A673 (cell line): ENCODE measurements at regions not wholly inside any gene's neighbourhood (a gene's known extent, or its start where the extent isn't known, plus 50 kb on each side); places are given as distances from the start of the nearest gene placed in this dataset.
"Not testable (repeated sequence)": the region's sequence is repeated elsewhere in the genome, so short reads cannot be mapped to it uniquely, and the experiment has no call there.

Experiments used
- BruUV-seq: library from RNA; stranded (reverse); fragments of 400-500 nt; replicated peaks from 2 replicates; lab custom pipeline; 2021; lab: Mats Ljungman, UMichigan
- CTCF ChIA-PET: fragments of 300-600 bp; sonication (Branson Sonifier 250); formaldehyde crosslinking; loops from one replicate; lab custom pipeline; 2022; ENCODE audit warnings: antibody characterized with exemption; lab: Charles Lee
- POLR2A ChIA-PET: fragments of 300-600 bp; sonication (Branson Sonifier 250); formaldehyde crosslinking; loops from one replicate; lab custom pipeline; 2022; ENCODE audit warnings: antibody characterized with exemption; ENCODE audit not compliant: low non-redundant PET; lab: Charles Lee
- DNase-seq: peaks from one replicate; pipeline ENCODE4 v3.0.0-alpha.2; 2015; ENCODE audit warnings: low spot score
- H3K27ac ChIP-seq: fragments of 200-600 bp; sonication (generic); 2 replicates; pipeline ENCODE4 v1.5.1; 2016; ENCODE audit warnings: mixed run types, low read depth, mild to moderate bottlenecking, mixed read lengths, antibody characterized with exemption, low read length; ENCODE audit not compliant: poor library complexity, severe bottlenecking
- H3K27me3 ChIP-seq: fragments of 200-600 bp; sonication (generic); replicated peaks from 2 replicates; pipeline ENCODE4 v1.6.1; 2017; ENCODE audit warnings: mixed run types, low read depth, mild to moderate bottlenecking, mixed read lengths, antibody characterized with exemption, low read length; ENCODE audit not compliant: insufficient read depth, poor library complexity
- H3K36me3 ChIP-seq: fragments of 200-600 bp; sonication (generic); 2 replicates; pipeline ENCODE4 v1.6.1; 2016; ENCODE audit warnings: mixed run types, mild to moderate bottlenecking, mixed read lengths, antibody characterized with exemption, low read length; ENCODE audit not compliant: insufficient read depth, poor library complexity, severe bottlenecking
- H3K4me1 ChIP-seq: fragments of 200-600 bp; sonication (generic); 2 replicates; pipeline ENCODE4 v1.6.1; 2017; ENCODE audit warnings: mixed run types, mild to moderate bottlenecking, mixed read lengths, antibody characterized with exemption, low read length; ENCODE audit not compliant: insufficient read depth, poor library complexity, severe bottlenecking
- H3K4me3 ChIP-seq: fragments of 200-600 bp; sonication (generic); 2 replicates; pipeline ENCODE4 v1.5.1; 2016; ENCODE audit warnings: low read depth, mixed run types, mild to moderate bottlenecking, mixed read lengths, low read length; ENCODE audit not compliant: poor library complexity, severe bottlenecking
- H3K9me3 ChIP-seq: fragments of 200-600 bp; sonication (generic); 2 replicates; pipeline ENCODE4 v1.6.1; 2016; ENCODE audit warnings: mixed run types, low read depth, mild to moderate bottlenecking, mixed read lengths, antibody characterized with exemption, low read length; ENCODE audit not compliant: poor library complexity, severe bottlenecking
- EZH2 ChIP-seq: fragments of 200-600 bp; sonication (generic); IDR thresholded peaks from 2 replicates; pipeline ENCODE4 v1.6.1; 2017; ENCODE audit warnings: borderline replicate concordance, low read depth, mild to moderate bottlenecking, mixed read lengths, antibody characterized with exemption, low read length; ENCODE audit not compliant: poor library complexity, severe bottlenecking
- intact Hi-C: fragments of 100-400 bp; cut with micrococcal nuclease; formaldehyde crosslinking; loops from one replicate; pipeline ENCODE4 v1.10.0; 2022; ENCODE audit not compliant: unreplicated experiment
- TF ChIP-seq, protein P1 (sequence below): fragments of 300-800, 200-600 bp; sonication (generic); conservative IDR thresholded peaks from 2 replicates; pipeline ENCODE4 v1.5.1; 2017; ENCODE audit warnings: low read depth, mild to moderate bottlenecking, antibody characterized with exemption, low read length, moderate library complexity, mixed read lengths

DNA sequence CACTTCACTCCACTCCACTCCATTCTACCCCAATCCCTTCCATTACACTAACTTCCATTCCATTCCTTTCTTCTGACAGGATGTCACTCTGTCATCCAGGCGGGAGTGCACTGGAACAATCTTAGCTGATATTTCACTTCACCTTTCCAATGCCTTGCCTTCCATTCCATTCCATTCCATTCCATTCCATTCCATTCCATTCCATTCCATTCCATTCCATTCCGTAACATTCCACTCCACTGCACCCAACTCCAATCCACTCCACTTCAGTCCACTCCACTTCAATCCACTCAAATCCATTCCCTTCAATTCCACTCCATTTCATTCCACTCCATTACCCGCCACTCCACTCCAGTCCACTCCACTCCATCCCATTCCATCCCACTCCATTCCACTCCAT lies 1099.4 kb downstream of the TSPY10 start:
- DNase-seq: peak; percentile 74
- Histone ChIP-seq H3K27me3 (no peaks in the 10 kb centered on the region), H3K36me3 (no peaks in the 10 kb centered on the region), H3K4me3 (no peak overlapping the region), H3K27ac (no peak overlapping the region), H3K9me3 (no peaks in the 10 kb centered on the region), H3K4me1 (no peaks in the 10 kb centered on the region)
- no TSS peak for BruUV-seq
- no peak for TF ChIP-seq EZH2
- TF ChIP-seq, protein P1, sequence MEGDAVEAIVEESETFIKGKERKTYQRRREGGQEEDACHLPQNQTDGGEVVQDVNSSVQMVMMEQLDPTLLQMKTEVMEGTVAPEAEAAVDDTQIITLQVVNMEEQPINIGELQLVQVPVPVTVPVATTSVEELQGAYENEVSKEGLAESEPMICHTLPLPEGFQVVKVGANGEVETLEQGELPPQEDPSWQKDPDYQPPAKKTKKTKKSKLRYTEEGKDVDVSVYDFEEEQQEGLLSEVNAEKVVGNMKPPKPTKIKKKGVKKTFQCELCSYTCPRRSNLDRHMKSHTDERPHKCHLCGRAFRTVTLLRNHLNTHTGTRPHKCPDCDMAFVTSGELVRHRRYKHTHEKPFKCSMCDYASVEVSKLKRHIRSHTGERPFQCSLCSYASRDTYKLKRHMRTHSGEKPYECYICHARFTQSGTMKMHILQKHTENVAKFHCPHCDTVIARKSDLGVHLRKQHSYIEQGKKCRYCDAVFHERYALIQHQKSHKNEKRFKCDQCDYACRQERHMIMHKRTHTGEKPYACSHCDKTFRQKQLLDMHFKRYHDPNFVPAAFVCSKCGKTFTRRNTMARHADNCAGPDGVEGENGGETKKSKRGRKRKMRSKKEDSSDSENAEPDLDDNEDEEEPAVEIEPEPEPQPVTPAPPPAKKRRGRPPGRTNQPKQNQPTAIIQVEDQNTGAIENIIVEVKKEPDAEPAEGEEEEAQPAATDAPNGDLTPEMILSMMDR: no peak
- ChIA-PET POLR2A (no interaction called here), CTCF (no interaction called here)
- intact Hi-C loops: no loop called here

DNA sequence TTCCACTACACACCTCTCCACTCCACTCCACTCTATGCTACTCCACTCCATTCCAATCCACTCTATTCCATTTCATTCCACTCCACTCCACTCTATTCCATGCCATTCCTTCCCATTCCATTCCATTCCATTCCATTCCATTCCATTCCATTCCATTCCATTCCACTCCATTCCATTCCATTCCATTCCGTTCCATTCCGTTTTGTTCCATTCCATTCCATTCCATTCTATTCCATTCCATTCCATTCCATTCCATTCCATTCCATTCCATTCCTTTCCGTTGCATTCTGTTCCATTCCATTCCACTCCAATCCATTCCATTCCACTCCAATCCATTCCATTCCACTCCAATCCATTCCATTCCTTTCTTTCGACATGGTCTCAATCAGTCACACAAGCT lies 1121.1 kb downstream of the TSPY10 start:
- H3K9me3 ChIP-seq, H3K4me3 ChIP-seq, CTCF ChIA-PET, H3K4me1 ChIP-seq, H3K27ac ChIP-seq, POLR2A ChIA-PET, H3K36me3 ChIP-seq, DNase-seq, BruUV-seq, H3K27me3 ChIP-seq, intact Hi-C loops: not testable (repeated sequence)

DNA sequence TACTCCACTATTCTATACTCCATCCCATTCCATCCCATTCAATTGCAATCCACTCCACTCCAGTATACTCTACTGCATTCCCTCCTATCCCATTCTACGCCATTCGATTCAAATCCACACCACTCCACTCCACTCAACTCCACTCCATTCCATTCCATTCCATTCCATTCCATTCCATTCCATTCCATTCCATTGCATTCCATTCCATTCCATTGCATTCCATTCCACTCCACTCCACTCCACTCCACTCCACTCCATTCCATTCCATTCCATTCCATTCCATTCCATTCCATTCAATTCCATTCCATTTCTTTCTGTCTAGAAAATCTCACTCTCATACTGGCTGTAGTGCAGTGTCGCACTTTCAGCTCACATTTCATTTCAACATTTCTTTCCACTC lies 1129.4 kb downstream of the TSPY10 start:
- POLR2A ChIA-PET, H3K27me3 ChIP-seq, BruUV-seq, DNase-seq, H3K27ac ChIP-seq, CTCF ChIA-PET, intact Hi-C loops, H3K4me3 ChIP-seq, H3K4me1 ChIP-seq, H3K36me3 ChIP-seq, H3K9me3 ChIP-seq: not testable (repeated sequence)

DNA sequence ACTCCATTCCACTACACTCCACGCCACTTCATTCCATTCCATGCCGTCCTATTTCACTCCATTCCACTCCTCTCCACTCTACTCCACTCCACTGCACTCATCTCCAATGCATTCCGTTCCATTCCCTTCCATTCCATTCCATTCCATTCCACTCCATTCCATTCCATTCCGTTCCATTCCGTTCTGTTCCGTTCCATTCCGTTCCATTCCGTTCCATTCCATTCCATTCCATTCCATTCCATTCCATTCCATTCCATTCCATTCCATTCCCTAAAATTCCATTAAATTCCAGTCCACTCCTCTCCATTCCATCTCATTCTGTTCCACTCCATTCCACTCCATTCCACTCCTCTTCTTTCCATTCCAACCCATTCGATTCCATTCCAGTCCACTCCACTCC lies 1139.1 kb downstream of the TSPY10 start:
- Histone ChIP-seq H3K9me3 (no peaks in the 10 kb centered on the region), H3K36me3 (no peaks in the 10 kb centered on the region), H3K4me3 (no peak overlapping the region), H3K4me1 (no peaks in the 10 kb centered on the region), H3K27me3 (no peaks in the 10 kb centered on the region), H3K27ac (no peak overlapping the region)
- no TSS peak for BruUV-seq
- TF ChIP-seq, protein P1: no peak
- no peak for TF ChIP-seq EZH2
- no peak for DNase-seq
- ChIA-PET CTCF (no interaction called here), POLR2A (no interaction called here)
- intact Hi-C loops: no loop called here
